ENCODE measurements at regions not wholly inside any gene's neighbourhood (a gene's known extent, or its start where the extent isn't known, plus 50 kb on each side); places are given as distances from the start of the nearest gene placed in this dataset.

DNA sequence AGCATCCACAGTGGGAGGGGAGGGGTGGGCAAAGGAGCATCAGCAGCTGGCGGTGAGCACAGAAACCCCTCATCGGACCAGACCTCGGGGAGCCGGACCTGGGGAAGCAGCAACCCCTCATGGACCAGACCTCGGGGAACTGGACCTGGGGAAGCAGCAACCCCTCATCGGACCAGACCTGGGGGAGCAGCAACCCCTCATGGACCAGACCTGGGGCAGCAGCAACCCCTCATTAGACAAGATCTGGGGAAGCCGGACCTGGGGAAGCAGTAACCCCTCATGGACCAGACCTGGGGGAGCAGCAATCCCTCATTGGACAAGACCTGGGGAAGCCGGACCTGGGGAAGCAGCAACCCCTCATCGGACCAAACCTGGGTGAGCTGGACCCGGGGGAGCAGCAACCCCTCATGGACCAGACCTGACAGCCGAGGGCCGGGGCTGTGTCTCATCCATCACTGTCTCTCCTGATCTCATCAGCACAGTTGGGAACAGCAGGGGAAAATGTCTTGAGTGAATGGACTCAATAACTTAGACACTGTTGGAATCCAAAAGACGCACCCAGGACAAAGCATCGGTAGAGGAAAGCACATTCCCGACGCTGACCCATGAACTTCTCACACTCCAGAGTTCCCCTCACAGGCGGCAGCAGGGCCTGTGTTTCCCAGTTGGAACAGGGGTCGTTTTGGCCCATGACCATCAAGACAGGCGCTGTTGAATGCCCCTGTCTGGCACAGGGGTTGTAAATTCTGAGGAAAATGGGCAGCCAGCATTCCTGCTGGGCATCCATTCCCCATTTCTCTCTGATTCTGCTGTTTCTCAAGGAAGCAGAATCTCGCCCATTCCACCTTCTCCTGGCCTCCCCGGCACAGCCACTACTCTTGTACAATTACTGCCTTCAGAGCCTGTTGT is 1494.6 kb downstream of the TBC1D22A start:
- DNase-seq = no peak

DNA sequence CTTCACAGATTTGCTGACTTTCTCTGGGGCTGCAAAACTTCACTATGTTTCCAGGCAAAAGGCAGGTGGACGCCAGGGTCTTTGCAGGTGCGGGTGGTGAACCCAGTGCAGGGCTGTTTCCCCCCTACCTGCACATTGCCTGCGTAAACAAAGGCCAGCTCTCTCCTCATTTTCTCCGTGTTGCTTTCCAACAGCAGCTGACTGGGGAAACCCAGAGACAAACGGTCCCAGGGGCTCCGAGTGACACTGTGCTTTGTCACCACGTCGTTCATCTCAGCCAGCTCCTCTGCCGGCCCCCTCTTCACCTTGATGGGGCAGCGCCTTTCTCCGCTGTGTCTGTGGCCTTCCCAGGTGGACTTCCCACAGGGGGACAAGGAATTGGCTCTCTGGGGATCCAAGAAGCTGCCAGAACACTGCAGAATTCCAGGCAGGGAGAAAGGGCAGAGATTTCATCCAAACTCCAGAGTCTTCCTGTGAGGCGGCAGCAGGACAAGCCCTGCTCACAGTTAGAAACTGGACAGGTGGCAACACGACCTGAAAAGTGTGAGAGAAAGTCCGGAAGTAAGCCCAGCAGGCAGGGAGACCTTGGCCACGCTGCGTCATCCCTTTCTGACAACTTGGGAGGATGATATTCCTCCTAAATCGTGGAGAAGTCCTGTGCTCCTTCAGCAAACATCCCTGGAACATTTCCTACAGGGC is 1493.7 kb downstream of the TBC1D22A start:
- no peak for DNase-seq

DNA sequence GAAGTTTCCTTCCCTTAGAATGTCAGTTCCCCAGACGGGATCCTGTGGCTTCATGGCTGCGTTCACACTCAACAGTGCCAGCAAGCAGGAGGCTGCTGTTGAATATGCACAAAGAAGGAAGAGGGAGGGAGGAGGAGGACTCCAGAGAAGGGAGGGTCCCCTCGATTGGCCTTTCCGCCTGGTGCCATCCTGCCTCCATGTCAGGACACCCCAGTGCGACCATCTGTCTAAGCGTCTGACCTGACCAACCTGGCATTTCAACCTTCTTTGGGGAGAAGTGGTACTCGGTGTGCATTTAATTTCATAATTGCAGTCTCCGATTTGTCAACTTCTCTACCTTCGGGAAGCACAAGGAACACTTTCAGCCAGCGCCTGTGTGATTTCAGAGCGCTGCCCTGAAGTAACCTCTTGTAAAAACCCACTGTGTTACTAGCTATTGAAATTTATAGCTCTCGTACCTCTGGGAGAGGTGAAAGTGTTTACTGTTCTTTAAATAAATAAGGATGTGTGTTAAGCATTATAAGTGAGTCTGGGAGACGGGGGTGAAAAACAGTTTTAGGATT is 1491.9 kb downstream of the TBC1D22A start:
- DNase-seq = peak; percentile 71

DNA sequence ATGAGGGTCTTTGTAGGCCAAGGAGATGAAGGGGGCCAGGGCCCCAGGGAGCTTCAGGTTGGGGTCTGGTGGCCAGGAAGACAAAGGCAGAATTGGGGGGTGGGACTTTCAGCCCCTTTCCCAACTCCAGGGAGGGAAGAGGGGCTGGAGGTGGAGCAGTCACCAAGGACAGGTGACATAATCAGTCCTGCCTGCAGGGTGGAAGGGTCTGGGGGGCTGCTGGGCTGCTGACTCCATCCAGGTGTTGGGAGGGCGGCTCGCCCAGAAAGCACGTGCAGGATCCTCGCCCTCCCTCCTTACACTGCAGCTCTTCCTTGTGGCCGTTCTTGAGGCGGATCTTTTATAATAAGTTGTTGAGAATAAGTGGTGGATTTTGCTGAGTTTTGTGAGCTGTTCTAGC is 1491.1 kb downstream of the TBC1D22A start:
- DNase-seq = no peak

DNA sequence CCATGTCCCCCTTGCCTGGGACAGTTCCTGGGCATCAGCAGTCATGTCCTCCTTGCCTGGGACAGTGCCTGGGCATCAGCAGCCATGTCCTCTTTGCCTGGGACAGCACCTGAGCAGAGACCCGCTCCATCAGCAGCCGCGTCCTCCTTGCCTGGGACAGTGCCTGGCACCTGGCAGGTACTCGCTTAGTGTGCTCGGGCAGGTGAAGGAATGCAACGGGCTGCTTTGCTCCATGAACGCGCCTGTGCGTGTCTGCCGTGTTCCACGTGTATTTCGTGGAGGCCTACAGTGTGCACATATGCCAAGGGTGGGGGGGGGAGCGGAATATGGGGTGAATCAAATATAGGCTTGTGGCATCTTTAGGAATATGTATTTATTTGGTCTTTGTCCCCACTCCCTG is 1490.7 kb downstream of the TBC1D22A start:
- DNase-seq = no peak

DNA sequence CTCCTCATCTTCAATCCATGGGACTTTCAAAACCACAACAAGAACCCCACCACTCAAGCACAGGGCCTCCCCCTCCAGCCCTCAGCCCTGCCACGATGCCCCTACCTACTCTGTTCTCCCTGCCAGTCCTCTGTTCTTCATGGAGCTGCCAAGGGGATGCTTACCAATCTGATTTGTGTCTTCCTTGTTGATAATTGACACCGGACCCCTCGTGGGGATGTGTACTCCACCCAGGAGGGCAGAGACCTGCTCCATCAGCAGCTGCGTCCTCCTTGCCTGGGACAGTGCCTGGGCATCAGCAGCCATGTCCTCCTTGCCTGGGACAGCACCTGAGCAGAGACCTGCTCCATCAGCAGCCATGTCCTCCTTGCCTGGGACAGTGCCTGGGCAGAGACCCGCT is 1489.2 kb downstream of the TBC1D22A start:
- DNase-seq = no peak

DNA sequence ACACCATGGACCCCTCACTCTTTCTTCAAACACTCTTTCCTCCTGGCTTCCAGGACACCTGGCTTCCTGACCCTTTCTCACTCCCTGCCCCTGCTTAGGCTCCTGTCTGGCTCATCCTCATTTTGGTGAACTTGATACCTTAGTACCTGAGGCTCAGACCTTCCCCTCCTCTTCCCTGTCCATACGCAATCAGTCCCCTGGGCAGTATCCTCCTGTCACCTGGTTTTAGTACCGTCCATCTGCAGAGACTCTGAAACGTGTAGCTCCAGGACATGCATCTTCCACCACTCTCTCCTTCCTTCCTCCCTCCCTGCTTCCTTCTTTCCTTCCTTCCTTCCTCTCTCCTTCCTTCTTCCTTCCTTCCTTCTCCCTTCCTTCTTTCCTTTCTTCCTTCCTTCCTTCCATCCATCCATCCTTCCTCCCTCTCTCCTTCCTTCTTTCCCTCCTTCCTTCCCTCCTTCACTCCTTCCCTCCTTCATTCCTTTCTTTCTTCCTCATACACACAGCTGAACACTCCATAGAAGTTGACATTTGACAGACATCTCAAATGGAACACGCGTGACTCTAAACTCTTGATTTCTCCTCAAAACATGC is 1488.6 kb downstream of the TBC1D22A start:
- DNase-seq = no peak

DNA sequence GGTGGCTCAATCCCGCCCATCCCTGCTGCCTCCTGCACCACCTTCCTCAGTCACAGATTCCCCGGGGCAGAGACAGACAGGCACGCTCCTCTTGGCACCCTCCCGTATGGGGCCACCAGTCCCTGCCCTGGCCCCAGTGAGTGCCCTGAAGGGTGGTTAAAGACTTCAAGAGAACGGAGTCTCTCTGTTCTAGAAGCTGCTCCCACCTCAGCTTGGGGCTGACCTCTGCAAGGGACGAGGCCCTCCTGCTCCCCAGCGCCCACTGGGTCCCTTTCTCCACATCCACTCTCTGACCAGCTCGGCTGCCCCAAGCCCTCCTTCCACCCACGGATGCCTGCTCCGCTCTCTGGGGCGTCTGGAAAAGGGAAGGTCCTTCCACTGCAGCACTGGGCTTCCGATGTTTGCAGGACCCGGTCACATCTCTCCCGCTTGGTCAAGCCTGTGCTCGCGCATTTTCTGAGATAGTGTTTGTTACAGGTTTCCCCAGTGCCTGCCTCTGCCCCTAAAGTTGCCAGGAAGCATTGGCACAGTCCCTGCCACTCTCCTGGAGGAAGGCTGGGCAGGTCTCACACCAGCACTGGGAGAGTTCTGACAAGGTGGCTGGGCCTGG is 1487.9 kb downstream of the TBC1D22A start:
- DNase-seq = no peak

DNA sequence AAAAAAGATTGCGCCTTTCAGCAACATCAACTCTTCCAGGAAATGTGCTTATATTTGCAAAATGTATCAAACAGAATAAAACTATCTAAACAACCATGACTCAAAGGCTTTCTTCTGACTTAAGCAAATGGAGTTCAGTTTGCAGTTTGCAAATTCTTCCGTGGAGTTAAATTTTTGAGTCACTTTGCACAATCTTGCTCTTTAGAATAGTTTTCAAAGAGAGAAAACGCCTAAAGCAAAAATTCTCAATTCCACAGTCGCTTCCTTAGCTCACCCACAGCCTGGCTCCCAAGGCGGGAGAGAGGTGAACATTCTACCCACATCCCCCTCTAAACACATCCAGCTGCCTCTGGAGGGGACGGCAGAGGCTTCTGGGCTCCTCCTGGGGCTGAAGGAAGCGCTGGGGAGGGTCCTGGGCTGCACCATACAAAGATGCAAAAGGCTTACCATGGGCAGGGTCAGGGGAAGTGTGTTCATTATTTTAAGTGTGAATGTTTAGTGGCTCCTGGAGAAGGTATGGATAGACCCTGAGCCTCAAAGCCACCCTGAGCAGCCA is 1487.3 kb downstream of the TBC1D22A start:
- no peak for DNase-seq

DNA sequence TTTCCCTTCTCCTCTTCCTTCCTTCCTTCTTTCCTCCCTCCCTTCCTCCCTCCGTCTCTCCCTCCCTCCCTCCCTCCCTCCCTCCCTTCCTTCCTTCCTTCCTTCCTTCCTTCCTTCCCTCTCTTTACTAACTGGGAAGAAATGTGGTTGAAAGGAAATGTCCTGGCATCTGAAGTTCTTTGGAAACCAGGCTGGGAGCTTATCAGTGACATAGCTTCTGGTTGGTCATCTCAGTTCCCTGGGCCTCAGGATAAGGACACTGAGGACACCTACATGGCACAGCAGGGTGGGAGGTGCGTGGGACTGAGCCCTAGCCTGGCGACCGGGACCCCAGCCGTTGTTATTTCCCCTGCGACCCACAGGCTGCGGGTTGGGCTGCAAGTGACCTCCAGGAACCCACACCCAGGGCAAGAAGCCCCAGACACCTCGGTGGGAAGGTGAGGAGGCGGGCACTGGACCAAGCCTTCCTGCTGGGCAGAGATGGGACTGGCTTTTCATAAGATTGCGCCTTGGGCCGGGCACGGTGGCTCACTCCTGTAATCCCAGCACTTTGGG is 1486.5 kb downstream of the TBC1D22A start:
- DNase-seq = no peak

DNA sequence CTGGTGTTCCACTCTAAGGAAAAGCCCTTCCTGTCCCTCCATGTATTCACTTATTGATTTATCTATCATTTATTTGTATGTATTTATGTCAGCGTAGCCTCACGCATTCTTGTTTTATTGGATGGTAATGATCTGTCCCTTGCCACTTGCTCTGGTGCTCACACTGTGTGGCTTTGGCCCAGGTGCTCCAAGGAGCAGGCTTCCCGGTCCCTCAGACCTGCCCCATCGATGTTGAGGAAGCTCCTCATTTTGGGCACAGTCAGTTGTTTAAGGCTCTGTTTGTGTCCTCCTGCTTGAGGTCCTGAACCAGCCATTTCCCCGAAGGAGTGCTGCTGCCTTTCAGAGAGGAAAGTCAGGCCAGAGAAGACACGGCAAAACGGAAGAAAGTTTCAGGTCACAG is 1485.4 kb downstream of the TBC1D22A start:
- DNase-seq = no peak

DNA sequence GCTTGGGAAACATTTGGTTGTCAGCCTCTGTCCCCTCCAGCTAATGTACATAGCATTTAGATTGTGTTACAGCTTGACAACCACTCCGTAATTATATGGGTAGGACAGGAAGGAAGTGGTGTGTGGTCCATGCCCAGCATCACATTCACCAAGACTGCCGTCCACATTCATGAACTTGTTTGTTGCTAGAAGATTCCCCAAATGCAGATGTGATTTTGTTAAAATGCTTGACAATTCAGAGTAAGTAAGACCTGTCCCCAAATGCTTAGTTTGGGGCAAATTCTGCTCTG is 1482.7 kb downstream of the TBC1D22A start:
- no peak for DNase-seq

DNA sequence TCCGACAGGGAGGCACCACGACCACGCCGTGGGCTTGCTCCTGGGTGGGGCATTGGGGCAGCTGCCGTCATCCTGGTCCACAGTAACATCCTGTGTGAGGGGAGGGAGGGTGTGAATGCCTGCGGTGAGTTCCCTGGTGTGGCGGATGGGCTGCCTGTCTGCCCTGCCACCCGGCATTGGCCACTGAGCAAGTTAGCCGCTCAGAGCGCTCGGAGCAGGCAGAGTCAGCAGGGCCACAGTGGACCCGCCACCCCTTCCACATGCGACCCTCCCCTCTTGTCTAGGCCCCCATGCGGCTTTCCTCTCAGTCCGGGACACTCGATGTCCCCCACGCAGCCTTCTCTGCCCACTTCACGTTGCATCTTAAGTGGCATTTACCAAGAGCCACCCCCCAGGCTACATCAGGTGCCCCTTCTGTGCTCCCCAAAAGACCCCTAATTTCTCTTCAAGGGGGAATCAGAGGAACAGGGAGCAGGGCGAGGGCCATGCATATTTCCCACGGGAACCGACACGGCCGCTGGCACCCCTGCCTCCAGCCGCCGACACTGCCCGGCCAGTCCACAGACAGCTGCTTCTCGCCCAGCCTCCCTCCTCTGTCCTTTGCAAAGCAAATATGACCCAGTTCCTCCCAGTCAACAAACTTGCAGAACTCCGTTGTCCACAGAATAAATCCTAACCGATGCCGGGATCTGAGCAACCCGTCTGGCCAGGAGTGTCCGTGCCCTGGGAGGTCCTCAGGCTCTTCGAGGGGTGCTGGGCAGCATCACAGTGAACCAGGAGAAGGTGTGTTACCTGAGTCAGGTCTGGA is 1482.1 kb downstream of the TBC1D22A start:
- no peak for DNase-seq

DNA sequence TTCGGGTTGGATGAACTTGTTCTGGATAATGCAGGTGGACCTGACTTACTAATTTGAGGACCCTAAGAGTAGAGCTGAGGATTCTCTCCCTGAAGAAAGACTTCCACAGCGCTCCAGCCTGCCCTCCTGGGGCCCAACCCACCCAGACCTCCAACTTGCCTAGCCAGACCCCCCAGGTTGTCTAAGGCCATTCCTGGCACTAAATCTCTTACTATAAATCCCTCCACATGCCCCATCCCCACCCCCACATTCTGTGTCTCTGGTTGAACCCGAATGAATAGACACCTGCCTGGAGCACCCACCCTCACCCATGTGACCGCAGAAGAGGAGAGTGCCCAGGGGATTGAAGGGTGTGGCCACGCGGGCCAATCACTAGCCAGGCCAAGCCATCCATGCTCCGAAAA is 1480.0 kb downstream of the TBC1D22A start:
- DNase-seq = no peak

DNA sequence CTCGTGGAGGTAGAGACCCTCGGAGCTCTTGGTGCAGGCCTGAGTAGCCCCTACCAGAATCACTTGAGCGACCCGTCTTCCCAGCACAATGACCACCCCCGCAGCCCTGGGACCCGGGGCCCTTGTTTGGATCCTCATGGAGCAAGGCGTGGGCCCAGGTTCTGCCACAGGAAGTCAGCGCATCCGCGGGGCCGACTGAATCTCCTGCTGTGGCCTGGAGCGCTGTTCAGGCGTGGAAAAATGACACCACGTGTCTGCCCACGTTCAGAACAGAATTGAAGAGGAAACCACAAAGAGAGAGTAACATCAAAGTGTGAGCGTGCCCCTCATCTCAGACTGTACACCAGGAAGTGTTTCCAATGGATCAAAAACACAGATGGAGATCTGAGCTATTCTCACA is 1479.2 kb downstream of the TBC1D22A start:
- no peak for DNase-seq

DNA sequence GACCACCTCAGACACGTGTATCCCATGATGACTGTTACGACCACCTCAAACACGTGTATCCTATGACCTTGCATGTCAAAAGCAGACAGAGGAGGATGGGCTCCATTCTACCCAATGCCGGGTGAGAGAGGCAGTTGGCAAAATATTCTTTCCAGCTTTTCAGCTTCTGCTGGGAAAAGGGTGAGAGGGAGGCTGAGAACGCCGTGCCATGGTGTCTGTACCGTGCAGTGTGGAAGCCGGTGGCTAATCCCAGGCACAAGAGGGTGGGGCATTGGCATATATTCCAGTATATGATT is 1478.4 kb downstream of the TBC1D22A start:
- DNase-seq = no peak

DNA sequence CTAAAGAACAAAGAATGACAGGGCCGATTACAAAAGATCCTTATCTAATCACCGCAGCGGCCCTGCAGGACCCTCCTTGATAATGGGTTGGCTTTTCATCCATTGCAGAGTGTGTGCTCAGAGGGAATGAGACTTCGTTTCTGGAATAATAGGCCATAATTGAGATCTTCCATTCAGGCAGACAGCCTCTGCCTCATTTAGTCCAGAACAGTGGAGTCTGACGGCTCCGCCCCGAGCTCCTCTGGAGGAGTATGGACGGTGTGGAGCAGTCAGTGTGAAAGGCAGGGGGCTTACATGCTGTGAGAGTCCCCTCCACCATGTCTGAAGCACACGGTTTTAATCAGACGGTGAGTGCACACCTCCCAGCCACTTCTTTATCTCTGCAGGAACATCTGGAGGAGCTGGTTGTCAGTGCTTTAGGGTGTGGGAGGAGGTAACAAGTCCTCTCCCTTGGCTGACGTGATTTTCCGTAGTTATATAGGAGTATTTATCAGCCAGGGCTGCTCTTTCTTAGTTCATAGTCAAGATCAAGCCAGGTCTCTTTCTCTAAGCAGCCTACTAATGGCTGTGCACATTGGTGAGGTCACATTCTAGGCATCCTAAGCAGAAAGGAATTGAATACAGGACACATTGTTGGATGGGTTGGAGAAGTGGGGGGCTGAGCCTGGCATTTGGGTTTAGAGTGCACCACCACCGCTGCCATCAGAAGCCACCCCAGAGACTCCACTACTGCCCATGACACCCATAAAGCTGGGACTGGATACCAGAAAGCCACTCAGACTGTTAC is 1477.9 kb downstream of the TBC1D22A start:
- no peak for DNase-seq

DNA sequence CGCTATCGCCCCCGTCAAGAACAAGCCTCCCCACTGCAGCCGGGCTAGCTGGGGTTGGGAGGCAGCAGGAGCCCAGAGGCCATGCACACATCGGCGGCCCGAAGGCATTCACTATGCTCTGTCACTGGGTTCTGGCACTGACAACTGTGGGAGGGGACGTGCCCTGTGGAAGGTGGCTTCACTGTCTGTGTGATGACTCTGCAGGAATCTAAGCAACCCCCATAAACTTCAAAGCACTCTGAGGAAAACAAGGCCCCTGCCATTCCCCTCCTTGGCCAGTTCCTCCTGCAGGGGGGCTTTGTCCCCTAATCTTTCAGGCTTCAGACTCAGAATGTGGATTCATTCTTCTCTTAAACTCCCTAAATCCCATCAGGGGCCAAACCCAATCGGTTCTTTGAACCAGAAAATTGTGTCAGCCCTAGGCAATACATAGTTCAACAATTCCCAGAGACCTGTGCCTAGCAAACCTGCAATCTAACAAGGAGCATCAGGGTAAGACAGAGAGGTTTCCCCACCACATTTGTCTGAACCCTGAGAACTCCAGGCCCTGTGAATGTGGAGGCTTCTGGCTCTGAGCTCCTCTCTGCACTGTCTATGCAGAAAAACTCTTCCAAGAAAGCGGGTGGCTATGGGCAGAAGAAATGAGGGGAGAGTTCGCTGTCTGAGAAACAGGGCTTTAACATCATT is 1477.2 kb downstream of the TBC1D22A start:
- DNase-seq = no peak

DNA sequence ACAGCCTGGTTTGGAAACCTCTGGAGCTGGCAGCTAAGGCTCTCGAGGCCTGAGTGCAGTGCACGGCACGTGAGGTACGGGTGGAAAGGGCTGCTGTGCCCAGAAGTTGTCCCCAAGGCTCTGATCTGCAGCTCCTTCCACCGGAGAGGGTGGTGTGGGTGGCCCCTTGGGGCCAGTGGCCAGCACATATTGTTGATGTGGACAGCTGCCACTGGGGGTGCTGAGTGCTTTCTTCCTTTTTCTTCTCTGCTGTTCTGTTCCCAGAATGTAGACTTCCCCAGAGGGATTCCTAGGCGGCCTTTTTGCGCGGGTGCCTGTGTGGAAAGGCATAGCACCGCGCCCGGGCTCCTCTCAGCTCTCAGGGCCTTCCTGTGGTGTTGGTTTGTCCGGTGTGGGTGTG is 1476.5 kb downstream of the TBC1D22A start:
- no peak for DNase-seq

DNA sequence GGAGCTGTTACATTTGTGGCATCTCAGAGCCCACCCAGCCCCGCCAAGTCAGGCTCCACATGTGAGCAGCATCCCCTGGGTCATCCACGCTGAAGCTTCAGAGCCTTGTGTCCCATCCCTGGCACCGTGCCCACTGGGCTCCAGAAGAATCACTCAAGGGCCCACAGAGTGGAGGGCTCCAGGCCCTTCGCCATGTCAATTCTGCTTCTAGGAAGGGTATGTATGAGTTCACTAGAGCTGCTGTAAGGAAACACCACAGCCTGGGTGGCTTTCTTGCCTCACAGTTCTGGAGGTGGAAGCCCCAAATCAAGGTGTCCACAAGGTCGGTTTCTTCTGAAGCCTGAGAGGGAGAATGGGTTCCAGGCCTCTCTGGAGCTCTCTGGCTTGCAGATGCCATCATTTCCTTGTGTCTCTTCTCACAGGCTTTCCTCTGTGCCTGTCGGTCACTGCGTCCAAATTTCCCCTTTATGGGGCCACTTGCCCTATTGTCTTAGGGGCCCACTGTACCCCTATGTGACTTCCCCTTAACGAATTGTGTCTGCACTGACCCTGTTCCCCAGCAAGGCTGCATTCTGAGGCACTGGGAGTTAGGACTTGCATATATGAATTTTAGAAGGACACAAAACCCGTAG is 1476.0 kb downstream of the TBC1D22A start:
- no peak for DNase-seq
